ENCODE measurements at regions not wholly inside any gene's neighbourhood (a gene's known extent, or its start where the extent isn't known, plus 50 kb on each side); places are given as distances from the start of the nearest gene placed in this dataset.
A peak's percentile ranks its signal among the peaks of the same experiment; 100 is the strongest.
"Not testable (repeated sequence)": the region's sequence is repeated elsewhere in the genome, so short reads cannot be mapped to it uniquely, and the experiment has no call there.

DNA sequence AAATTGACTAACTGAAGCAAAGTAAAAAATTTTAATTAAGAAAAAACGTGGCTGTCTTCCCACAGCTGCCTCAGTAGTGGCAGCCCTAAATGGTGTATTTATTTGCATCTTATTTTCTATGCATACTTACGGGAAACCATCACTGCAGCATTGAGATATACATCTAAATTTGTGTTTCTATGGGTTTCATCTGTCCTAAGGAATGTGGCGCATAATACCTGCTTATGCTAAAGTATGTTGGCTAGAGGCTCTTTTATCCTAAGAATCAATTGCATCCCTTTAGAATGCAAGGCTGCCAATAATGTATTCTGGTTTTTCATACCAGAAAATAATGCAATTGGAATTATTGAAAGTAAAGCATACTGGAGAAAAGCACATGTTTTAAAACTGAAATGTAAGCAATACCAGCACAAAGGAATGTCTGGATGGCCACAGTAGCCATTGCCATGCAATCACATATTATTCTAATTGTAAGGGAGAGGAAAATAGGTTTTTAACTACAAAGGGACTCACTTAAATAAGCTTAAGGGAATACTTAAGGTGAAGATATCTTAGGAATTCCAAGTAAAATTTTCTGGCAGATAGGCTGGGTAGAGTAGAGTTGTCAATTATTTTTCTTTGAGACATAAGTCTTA is 834.5 kb upstream of the NECTIN3 start:
- DNase-seq, result no peak

DNA sequence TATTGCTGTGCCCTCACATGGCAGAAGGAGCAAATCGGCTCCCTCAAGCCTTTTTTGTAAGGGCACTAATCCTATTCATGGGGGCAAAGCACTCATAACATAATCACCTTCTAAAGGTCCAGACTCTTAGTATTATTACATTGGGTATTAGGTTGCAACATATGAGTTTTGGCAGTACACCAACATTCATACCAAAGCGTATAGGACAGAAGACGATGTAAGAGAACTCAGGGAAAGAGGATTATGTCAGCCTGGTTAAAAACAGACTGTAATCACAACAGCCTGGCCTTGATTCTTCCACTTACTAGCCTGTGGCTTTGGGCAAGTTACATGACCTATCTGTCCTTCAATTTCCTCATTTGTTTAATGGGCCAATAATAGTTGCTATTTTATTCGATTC is 828.5 kb upstream of the NECTIN3 start:
- no peak for DNase-seq

DNA sequence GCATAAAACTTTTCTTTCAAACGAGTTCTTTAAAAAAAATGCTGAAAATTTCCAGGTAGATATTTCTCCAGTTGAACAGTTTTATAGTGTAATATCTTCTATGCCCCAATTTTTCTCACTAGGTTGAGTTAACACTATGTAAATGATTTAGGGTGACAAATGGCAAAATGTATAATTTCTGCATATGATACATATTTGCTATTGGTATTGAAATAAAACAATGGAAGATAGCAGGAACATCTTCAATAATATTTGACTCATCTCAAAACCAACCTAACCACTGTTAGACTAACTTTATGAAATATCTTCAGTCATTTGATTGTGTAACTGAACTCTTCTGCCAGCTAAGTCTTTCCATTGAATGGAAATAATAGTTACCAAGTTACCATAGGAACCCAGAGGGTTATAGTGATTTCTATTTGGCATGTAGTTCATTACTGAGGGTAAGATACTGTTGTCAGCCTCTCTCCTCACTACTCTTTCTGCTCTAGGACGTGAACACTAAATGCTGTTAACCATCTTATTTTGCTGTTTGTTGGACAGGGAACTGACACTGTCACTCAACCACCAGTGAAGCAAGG is 824.7 kb upstream of the NECTIN3 start:
- DNase-seq, result no peak

DNA sequence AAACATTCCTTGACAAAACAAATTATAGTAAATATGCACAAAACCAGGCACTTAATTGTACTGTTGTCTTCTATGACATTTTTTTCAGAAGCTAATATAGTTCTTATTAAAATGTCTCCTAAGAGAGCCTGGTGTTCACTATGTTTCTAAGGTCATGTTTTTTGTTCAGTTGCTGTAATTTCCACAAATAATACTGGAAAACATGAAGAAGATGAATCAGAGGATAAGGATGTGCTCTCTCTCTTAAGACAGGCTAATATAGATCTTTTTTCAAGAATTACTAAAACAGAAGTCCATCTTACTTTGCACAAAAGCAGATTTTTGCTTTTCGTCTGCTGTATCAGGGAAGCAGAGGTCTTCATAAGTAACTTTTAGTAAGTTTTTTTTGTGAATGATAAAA is 823.0 kb upstream of the NECTIN3 start:
- DNase-seq, result no peak

DNA sequence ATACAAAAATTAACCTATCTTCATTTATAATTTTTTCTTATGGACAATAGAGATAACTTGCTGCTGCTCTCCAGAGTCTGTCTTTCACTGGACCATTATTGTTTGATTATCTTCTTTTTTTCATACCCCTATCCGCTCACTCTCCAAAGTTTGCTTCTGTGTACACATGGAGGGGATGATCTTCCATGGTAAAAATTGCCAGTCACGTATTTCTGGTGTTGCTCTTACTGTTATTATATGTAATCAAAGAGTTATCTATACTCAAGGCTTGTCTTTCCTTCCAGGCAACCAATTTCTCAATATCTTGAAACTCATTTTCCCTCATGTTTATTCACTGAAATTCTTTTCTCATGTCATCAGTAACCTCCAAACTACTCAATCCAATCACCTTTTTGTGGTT is 817.8 kb upstream of the NECTIN3 start:
- no peak for DNase-seq

DNA sequence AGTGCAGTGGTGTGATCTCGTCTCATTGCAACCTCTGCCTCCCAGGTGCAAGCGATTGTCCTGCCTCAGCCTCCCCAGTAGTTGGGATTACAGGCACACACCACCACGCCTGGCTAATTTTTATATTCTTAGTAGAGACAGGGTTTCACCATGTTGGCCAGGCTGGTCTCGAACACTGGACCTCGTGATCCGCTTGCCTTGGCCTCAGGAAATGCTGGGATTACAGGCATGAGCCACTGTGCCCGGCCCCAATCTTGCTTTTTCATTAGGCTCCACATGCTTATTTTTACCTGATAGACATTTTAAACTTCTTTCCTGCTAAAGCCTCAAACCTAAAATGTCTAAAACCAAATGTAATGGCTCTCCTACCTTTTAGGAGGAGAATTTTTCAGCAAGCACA is 817.0 kb upstream of the NECTIN3 start:
- DNase-seq, result no peak

DNA sequence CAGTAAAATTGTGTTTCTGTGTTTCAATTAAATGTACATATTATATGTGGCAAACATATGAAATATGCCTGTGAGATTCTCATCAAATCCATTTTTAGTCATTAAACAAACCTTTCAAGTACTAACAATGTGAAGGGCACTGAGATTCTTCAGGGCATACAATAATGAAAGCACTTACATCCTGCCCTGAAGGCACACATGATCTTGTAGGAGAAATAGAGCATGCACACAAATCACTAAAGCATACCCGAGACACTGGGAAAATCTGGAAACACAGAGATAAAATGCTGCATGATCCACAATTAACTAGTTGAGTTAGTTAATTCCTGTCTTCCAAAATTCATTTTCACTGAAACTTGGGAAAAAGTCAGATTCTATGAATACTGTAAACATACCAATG is 810.5 kb upstream of the NECTIN3 start:
- DNase-seq, result peak; percentile 15

DNA sequence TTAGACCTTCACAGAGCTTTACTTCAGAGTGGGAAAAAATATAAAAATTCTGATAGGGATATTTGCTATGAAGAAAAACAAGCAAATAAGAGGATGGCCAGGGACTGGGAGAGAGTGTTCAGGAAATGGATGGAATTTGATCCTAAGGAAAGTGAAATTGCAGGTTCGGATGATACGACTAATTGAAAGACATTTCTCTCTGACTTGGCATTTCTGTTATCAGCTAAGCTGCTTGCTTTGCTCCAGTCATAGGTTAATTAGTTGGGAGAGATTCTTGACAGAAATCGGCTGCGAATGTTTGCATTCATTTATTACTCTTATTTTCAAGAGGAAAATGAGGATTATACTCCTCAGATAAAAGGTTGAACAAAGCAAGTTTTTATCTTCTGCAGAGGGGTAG is 808.7 kb upstream of the NECTIN3 start:
- DNase-seq, result no peak

DNA sequence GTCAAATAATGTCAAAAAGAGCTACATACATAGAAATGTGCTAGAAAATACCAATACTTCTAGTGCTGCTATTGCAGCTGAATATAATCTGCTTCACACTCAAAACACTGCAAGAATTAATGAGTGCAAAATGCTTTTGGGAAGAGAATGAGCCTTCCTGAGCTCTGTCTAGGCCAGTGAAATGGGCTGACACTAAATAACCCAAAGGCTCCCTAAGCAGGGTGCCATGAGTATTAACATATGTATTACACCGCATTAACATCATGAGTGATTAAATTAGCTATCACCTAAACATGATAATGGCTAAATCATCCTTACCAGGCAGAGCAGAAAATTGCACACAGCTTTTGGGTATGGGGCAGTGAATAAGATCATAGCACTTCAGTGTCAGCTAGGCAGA is 806.3 kb upstream of the NECTIN3 start:
- DNase-seq, result no peak

DNA sequence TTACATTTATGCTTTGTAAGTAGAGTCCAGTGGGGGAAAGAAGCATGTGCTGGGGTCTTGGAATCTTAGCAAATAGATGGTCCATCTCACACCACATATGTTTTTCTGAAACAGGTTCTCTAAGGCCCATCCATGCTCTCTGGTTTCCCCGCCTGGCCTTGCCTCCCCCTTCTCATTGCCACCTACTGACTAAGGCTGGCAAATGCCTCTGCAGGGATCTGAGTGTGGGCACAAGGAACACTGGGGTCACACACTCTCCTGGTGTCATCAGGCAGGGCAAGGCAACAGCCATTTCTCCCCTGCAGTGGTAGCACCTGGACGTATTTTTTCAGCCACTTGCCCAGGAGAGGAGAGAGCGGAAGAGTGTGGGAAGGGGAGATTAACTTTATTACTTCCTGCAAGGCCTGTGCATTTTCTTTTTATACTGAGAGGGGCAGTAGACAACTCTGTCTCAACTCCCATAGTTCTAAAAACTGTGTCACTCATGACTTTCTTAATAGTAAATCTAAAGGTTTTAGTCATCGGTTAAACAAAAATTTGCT is 804.2 kb upstream of the NECTIN3 start:
- no peak for DNase-seq

DNA sequence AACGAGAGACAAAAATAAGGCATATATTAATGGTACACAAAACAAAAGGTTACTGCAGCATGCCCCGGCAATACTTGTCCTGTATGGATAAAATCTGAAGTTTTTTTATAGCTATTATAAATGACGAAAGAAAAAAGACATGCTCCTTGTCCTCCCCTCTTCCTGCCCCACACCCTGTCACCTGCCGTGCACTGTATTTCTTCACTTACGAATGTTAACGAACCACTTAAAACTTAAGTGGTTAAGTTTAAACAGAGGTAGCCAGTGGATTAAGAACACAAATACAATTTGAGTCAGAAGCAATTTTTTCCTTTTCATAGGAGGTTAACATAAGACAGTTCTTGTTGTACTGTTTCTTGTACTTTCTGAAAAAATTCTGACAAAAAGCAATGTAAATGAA is 799.1 kb upstream of the NECTIN3 start:
- DNase-seq, result no peak

DNA sequence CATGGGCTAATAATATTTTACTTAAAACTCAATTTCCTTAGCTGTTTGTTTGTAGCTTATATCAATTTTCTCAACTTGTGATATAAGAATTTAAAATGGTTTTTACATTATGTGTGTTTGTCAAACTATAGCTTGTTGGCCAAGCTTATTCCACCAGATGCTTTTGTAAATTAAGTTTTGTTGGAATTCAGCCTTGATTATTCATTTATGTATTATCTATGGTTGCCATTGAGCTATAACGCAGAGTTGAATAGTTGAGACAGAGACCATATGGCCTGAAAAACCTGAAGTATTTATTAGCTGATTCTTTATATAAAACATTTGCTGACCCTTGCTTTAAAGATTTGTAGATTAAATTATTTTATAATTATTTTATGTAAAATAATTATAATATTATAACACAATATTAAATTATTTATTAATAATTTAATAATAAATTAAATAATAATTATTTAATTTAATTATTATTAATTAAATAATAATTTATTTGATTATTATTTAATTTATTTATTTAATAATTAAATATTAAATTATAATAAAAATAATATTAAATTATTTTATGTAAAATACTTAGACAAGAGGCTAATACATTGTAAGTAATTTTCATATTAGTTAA is 779.6 kb upstream of the NECTIN3 start:
- DNase-seq, result no peak

DNA sequence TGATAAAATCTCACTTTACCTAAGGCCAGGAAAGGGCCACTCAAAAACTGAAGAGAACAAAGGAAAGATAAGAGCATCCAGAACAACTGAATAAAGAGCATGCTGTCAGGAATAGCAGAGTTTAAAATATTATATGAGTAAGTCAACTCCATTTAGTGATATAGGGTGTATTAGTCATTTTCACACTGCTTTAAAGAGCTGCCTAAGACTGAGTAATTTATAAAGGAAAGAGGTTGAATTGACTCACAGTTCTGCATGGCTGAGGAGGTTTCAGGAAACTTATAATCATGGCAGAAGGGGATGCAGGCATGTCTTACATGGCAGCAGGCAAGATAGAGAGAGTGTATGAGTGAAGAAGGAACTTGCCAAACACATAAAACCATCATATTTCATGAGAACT is 778.0 kb upstream of the NECTIN3 start:
- no peak for DNase-seq

DNA sequence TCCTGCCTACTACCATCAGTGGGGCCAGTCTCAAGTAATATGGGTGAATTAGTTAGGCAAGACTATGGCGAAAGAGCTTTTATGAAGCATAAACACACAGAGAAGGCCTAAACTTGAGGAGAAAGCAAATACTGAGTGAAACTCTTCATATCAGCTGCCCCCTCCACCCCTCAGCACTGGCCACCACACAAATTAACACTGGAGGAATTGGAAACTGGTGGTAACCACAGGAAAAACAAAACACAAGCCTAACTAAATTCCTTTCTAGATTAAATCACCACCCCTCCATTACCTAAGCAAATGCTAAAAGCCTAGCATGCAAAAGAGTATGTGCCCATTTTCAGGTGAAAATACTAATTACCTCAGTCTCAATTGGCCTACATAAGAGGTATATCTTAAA is 774.7 kb upstream of the NECTIN3 start:
- DNase-seq, result no peak

DNA sequence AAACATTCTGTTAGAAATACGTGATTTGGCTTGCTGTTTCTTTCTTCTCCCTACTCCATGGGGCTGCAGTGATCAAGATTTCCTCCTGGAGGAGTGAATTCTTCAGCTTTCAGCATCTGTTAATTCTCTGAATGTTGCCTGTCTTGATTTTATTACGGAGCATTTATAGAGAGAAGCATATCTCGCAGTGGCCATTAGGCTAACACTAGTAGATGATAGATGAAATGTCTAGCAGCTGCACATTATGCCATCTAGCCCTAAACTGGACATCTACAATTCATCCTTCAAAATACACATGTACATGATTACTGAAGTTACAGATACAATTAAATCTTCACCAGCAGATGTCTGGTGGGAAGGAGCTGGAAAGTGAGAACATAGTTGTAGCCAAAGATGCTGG is 769.8 kb upstream of the NECTIN3 start:
- DNase-seq, result no peak

DNA sequence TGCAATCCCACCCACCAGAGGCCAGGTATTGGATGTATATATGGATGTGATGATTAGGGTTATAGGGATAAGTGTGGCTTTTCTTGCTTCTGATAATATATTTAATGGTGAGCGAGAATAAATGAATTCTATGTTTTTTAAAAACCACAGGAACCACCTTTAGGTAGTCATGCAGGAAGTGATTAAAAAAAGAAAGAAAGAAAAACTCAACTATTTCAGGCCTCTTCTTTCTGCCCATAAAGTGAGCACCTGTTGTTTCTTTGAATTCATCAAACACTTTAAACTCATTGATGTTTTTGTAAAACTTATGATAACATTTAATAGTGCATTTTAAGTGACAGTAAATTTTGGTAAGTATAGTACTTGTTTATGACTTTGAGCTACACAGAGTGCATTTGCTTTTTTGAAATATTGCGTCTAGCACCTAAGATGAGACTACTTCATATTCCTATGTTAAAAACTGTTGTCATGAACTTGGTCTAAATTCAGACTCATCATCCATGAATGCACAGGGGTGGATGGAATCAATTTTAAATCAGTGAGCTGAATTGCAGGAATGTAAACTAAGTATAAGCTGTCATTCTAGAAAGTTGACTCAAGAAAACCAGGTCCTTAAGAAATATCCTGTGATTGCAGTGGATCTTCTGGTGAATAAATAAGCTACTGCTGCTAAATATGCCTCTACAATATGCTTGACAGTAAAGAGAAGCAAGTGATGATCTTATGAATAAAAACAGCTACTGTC is 764.4 kb upstream of the NECTIN3 start:
- DNase-seq, result no peak

DNA sequence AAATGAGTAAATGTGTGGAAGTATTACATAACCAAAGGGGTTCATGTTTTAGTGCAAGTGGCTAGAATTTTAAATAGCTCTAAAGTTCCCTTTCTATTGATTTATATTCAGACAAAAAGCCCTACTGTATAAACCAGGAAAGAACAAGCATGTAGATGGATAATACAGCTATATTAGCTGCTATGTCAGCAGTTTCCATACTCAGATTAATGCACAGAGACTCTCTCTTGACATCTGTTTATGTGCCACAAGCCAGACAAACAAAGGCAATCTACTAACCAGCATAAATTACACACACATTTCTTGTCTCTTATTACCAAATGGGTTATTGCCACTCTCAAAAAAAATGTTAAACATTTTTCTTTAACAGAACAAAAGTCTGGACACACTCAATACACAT is 760.1 kb upstream of the NECTIN3 start:
- DNase-seq, result peak; percentile 8

DNA sequence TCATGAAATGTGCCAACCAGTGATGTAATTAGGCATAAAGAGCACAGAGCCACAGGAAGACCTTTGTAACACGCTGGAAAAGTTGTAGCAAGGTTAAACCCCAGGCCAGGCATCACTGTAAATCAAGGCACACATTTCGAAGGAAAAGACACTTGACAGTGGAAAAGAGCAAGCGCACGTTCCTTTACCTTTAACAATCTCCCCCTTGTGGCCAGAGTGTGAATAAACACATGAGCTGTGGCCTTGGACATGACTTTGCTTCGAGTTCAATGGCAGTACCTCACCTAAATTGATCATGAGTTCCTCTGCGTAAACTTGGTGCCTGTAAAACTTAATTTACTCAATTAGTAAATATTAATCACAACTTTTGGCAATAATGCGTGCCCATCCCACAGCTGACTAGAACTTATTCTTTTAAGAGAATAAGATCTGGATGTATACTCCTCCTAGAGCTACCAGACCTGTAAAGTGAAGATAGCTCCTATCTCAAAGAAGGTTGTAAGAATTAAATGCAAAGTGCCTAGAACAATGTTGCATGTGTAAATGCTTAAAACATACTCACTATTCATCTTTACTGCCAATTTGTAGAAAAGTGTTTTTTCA is 757.0 kb upstream of the NECTIN3 start:
- DNase-seq, result peak; percentile 8

DNA sequence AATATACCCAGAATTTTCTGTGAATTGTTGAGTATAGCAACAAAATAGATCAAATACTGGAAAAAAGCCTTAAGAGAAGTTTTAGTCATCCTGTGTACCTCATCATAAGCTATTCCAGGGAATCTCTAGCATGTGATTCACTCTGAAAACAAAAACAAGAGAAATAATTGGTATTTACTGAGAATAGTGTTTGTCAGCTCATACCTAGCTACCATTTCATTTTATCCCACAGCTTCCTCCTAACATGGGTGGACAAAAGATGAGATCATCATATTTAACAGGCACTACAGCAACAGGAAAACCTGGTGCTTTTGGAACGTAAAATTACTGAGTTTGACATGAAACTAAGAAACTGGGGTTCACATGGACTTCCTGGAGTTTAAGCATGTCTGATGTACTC is 753.5 kb upstream of the NECTIN3 start:
- no peak for DNase-seq

DNA sequence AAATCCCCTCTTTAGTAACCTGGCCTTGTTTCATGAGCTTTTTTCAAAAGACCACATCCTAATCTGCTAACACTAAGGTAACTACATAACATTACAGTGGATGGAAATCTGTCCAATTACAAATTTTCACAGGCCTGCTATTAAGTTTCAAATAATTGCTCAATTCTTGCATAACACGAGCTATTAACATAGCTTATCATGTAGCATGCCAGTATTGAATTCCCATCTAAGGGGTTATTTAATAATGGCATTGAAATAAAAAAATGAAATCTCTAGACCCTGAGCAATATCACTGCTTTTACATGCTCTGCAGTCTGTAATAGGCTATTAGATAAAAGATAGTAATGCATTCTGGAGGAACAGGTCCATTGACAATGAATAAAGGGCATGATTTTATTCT is 748.3 kb upstream of the NECTIN3 start:
- no peak for DNase-seq

DNA sequence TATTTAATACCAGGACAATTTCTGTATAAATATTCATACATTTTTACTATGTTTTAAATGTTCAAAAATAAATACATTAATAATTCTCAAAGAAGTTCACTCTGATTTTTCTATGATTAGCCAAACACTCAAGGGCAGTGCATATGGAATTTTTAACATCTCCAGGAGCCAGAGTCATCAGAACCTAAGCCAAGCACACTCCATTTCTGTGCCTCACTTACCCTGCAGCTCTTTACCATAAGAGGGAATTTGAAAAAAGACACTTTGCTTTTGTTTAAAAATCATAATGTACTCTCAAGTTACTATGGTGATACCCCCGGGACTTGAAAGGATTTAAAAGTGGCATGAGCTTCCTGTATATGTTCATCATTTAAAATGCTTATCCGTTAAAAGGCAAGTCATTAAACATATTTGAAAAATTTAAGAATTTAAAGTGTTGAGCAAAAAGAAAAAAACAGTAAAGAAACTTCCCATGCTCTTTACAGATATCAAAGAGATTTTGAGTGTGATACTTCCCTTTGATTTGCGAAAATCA is 747.4 kb upstream of the NECTIN3 start:
- no peak for DNase-seq

DNA sequence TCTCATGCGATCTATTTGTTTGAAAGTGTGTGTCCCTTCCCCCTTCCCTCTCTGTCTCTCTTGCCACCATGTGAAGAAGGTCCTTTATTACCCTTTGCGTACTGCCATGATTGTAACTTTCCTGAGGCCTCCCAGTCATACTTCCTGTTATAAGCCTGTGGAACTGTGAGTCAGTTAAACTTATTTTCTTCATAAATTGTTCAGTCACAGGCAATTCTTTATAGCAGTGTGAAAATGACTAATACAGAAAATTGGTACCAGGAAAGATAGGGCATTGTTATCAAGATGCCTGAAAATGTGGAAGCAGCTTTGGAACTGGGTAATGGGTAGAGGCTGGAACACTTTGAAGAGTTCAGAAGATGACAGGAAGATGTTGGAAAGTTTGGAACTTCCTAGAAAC is 743.7 kb upstream of the NECTIN3 start:
- no peak for DNase-seq

DNA sequence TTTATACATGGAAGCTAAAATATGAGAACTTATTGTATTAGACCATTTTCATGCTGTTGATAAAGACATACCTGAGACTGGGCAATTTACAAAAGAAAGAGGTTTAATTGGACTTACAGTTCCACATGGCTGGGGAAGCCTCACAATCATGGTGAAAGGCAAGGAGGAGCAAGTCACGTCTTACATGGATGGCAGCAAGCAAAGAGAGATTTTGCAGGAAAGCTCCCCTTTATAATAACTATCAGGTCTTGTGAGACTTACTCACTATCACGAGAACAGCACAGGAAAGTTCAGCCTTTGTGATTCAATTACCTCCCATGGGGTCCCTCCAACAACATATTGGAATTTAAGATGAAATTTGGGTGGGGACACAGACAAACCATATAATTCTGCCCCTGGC is 740.1 kb upstream of the NECTIN3 start:
- not testable (repeated sequence) for DNase-seq

Data from skin of body (tissue), 1 donor.